ENCODE measurements at regions not wholly inside any gene's neighbourhood (a gene's known extent, or its start where the extent isn't known, plus 50 kb on each side); places are given as distances from the start of the nearest gene placed in this dataset.

- DNase-seq: no peak
- H2AFZ ChIP-seq (ENCODE audit: low read length): no peak overlapping the region
- no peak overlapping the region for H3K4me2 ChIP-seq (ENCODE audit: insufficient read depth, insufficient read length, low read length)
- Mint-ChIP-seq H3K27me3 (ENCODE audit: low read depth) (no peaks in the 10 kb centered on the region), H3K36me3 (ENCODE audit: insufficient read depth in 1 of 3, low read depth in 3 of 3) (no peaks in the 10 kb centered on the region), H3K9me3 (0 out of 5 replicates have a peak, but pooled peaks cover 0 to 2% of the 10 kb centered on the region in 2 experiments), H3K4me1 (peaks cover 20 to 47% of the 10 kb centered on the region in 2 experiments), H3K27ac (no peak overlapping the region), H3K4me3 (no peak overlapping the region)
- H3K9ac ChIP-seq (ENCODE audit: extremely low read depth, insufficient read length, low read length): no peak overlapping the region
- no peak overlapping the region for H2BK20ac ChIP-seq (ENCODE audit: low read depth, low read length, poor library complexity, severe bottlenecking)
- no peak overlapping the region for H3K27ac ChIP-seq (ENCODE audit: insufficient read length, low read depth, low read length)
- no peak overlapping the region for H3K23ac ChIP-seq (ENCODE audit: insufficient read length, low read depth, low read length)
- no peaks in the 10 kb centered on the region for H3K27me3 ChIP-seq (ENCODE audit: insufficient read depth, low read length)
- H2BK15ac ChIP-seq (ENCODE audit: low read depth, low read length): no peak overlapping the region
- H3K23me2 ChIP-seq (ENCODE audit: insufficient read length, low read depth, low read length, poor library complexity, severe bottlenecking): no peaks in the 10 kb centered on the region
- no peak overlapping the region for H3K14ac ChIP-seq (ENCODE audit: insufficient read depth, low read length)
- H4K20me1 ChIP-seq (ENCODE audit: control insufficient read depth, insufficient read depth, insufficient read length): no peaks in the 10 kb centered on the region
- H3K79me1 ChIP-seq (ENCODE audit: insufficient read depth, low read depth, low read length, poor library complexity, severe bottlenecking): no peaks in the 10 kb centered on the region
- H3K4ac ChIP-seq (ENCODE audit: low read depth, low read length): no peak overlapping the region
- no peak for TF ChIP-seq CTCF (conservative IDR thresholded peaks at IDR 0.05)
- no peak overlapping the region for H3K18ac ChIP-seq (ENCODE audit: insufficient read length, low read depth, low read length)
- no peak overlapping the region for H2BK12ac ChIP-seq (ENCODE audit: insufficient read length, low read depth, low read length)
- H2BK120ac ChIP-seq (ENCODE audit: low read depth, low read length, poor library complexity, severe bottlenecking): no peak overlapping the region
- H3K79me2 ChIP-seq (ENCODE audit: insufficient read depth, low read length): no peaks in the 10 kb centered on the region
- no peak overlapping the region for H3K56ac ChIP-seq (ENCODE audit: insufficient read length, low read depth, low read length)
- H4K91ac ChIP-seq (ENCODE audit: insufficient read length, low read depth, low read length): no peak overlapping the region
- WGBS (ENCODE audit: extremely low coverage, insufficient read length, low lambda C conversion rate): no CpG with 5 or more reads among the region's 2 CpGs
- no peak overlapping the region for H4K8ac ChIP-seq (replicated peaks; ENCODE audit: insufficient read length, low read depth, low read length)
- H3T11ph ChIP-seq (ENCODE audit: low read length): no peak overlapping the region
- H4K5ac ChIP-seq (ENCODE audit: insufficient read length, low read depth, low read length): no peak overlapping the region
- H2AK5ac ChIP-seq (ENCODE audit: insufficient read length, low read length): no peak overlapping the region
- no peaks in the 10 kb centered on the region; the same call in 1 of the 2 replicates for H3K4me1 ChIP-seq (ENCODE audit: insufficient read depth, low read length)
- H3K9me3 ChIP-seq (ENCODE audit: control insufficient read depth, low read depth, low read length): no peaks in the 10 kb centered on the region
- H2BK5ac ChIP-seq (ENCODE audit: insufficient read length, low read length): no peak overlapping the region
Observed at GRCh38 chr6:121886223-121886830, 450.9 kb downstream of the GJA1 start.

Data from H9 (cell line).